Fibroblast of gingiva (primary cell): ENCODE measurements at regions not wholly inside any gene's neighbourhood (a gene's known extent, or its start where the extent isn't known, plus 50 kb on each side); places are given as distances from the start of the nearest gene placed in this dataset.

Experiments used
- DNase-seq: peaks from one replicate; pipeline ENCODE4 v3.0.0-alpha.2; 2011; ENCODE audit warnings: low read depth

DNA sequence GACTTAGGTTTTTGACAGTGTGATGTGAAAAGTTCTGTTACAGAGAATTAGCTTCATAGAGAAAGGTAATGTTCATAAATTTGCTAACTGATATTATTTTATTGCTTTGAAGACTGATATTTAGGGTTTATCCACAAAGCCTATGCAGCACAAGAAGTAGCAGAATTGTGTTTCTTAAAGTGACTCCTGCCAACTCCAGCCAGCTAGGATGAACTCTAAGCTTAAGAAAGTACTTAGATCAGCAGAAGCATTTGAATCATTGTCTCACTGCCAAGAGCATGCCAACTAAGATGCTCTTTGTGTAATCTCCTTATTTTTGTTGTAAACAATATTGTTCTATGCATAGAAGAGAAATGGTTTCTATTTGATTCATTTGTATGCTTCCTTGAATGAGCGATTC is 589.4 kb upstream of the ADGRL4 start:
- DNase-seq, result peak; percentile 52

DNA sequence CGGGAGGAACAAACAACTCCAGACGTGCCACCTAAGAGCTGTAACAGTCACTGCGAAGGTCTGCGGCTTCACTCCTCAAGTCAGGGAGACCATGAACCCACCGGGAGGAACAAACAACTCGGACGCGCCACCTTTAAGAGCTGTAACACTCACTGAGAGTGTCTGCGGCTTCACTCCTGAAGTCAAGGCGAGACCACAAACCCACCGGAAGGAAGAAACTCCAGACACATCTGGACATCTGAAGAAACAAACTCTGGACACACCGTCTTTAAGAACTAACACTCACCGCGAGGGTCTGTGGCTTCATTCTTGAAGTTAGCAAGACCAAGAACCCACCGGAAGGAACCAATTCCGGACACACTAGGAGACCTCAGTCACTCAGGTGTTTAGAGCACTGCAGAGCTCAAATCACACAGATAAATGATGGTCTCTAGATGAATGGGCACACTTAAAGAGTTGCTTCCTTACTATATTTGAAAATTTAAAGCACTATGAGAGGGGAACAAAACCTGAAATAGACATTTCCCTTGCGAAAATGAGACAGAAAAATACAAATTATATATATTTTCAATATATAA is 587.7 kb upstream of the ADGRL4 start:
- no peak for DNase-seq

- no peak for DNase-seq
Observed at GRCh38 chr1:79592707-79593106, 586.2 kb upstream of the ADGRL4 start.

GRCh38 chr1:79588719-79589118 is 582.2 kb upstream of the ADGRL4 start:
- no peak for DNase-seq

DNA sequence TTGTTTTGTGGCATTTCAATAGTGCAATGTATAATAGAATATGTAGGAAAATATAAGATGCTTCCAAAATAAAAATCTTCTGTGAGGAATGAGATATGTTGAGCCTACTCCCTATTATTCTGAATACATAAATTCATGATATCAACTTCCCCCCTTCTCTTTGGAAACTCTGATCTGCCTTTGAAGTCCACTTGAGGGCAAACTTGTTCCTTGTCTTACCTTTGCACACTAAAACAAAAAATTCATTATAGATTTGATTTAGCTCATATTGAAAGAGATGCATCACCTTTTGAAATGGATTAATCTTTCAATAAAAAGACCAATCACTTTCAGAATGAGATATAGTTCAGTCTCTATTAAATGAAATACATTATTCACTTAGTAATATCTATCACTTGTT is 580.7 kb upstream of the ADGRL4 start:
- DNase-seq, result no peak

DNA sequence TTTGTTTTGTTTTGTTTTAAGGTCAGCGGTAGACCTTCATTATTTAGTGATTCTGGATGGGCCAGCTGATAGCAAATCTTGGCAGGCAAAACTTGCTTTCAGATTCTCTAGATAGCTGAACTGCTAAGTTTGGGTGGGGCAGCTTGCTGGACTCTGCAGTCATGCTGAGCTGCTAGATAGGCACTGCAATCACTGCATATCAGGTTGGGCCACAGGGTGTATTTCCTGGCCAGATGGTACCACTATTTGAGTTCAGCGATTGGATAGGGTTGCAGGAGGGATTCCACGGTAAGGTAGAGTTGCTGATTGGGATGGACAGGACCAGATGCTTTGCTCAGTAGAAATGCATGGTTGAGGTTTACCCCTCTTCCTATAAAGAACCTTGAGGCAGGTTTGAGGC is 579.3 kb upstream of the ADGRL4 start:
- DNase-seq, result no peak

GRCh38 chr1:79575424-79575823 is 568.9 kb upstream of the ADGRL4 start:
- no peak for DNase-seq

GRCh38 chr1:79568411-79568810 is 561.9 kb upstream of the ADGRL4 start:
- peak; percentile 51 for DNase-seq

DNA sequence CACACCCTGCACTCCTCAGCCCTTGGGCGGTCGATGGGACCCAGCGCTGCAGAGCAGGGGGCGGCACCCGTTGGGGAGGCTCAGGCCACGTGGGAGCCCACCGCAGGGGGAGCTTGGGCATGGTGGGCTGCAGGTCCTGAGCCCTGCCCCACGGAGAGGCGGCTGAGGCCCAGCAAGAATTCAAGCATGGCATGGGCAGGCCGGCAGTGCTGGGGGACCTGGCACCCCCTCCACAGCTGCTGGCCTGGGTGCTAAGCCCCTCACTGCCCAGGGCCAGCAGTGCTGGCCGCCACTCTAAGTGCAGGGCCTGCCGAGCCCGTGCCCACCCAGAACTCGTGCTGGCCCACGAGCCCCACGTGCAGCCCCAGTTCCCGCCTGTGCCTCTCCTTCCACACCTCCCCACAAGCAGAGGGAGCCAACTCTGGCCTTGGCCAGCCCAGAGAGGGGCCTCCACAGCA is 555.0 kb upstream of the ADGRL4 start:
- DNase-seq, result no peak

DNA sequence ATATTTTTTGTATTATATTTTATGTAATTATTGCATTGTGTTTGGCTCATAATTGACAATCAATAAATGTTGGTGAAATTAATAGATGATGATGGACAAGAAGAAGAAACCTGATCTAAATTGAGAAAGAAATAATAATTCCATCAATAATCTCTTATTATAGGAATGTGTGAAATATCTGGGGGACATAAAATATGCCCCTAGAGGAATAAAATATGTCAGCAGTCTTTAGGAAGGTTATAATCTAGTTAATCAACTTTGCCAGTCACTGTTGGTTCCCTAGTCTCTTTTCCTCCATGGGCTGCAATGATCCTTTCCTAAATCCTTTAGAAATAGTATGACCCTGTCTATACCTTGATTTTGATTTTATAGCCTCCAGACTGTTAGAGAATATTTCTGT is 549.7 kb upstream of the ADGRL4 start:
- DNase-seq, result no peak

GRCh38 chr1:79554688-79555087 is 548.2 kb upstream of the ADGRL4 start:
- DNase-seq, result no peak

DNA sequence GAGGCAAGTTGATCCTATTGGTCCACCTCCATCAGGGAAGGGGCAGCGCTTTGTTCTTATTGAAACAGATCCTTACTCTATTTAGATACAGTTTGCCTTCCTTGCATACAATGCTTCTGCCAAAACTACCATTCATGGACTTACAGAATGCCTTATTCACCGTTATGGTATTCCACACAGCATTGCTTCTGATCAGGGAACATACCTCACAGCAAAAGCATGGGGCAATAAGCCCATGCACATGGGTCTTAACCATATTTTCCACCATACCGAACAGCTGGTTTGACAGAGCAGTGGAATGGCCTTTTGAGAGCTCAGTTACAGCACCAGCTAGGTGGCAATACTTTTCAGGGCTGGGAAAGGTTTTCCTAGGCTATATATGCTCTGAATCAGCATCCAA is 544.8 kb upstream of the ADGRL4 start:
- peak; percentile 26 for DNase-seq

DNA sequence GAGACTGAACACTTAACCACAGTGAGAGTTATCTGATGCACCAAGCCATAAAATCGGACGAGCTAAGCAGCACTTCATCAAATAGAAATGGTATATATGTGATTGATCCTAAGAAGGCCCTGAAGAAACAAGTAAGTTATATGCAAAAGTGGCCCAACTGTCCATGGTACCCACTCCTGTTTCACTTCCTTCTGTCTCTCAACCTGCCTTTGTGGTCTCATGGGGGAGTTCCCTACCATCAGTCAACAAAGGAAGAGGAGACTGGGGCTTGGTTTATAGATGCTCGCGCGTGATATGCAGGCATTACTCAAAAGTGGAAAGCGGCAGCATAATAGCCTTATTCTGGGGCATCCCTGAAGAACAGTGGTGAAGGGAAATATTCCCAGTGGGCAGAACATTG is 543.9 kb upstream of the ADGRL4 start:
- no peak for DNase-seq

DNA sequence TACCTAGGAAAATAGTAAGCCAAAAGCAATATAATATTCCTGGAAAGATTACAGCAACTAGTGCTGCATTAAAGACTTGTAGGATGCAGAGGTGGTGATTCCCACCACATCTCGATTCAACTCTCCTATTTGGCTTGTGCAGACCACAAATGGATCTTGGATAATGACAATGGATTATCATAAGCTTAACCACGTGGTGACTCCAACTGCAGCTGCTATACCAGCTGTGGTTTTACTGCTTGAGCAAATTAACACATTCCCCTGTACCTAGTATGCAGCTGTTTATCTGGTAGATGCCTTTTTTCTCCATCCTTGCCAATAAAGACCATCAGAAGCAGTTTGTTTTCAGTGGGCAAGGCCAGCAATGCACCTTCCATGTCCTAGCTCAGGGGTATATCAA is 542.7 kb upstream of the ADGRL4 start:
- no peak for DNase-seq

GRCh38 chr1:79547514-79547913 is 541.0 kb upstream of the ADGRL4 start:
- DNase-seq, result no peak

DNA sequence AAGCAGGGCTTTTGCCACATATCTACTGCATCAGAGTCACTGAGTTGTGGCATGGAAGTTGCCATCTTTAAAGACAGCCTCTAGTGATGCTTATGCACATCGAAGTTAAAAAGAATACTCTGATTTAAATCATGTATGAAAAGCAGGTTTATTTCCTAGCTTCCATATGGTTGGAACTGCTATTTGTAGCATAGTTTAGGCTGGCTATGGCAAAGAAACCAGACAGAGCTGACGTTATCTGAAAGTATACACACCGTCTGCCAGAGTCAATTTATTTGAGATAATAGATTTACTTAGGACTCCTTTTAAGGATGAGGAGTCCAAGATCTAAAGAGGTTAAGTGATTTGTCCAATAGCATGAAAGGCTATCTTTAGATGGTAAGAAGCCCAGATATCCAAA is 536.9 kb upstream of the ADGRL4 start:
- no peak for DNase-seq

DNA sequence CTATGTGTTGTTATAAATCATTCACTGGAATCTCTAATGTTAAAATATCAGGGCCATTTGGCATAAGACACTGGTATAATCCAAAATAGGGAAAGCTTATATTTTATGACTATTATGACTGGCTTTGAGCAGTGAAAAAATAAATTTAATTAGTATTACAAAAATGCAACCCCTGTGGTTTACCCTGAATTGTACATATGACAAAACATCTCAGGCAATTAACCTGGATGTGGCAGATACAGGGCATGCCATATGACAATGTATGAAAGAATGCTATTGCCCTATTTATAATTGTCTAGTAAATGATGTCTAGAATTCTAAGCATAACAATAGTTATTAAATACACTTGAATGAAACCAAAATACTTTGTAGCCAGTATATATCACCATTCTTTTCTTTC is 532.5 kb upstream of the ADGRL4 start:
- no peak for DNase-seq

DNA sequence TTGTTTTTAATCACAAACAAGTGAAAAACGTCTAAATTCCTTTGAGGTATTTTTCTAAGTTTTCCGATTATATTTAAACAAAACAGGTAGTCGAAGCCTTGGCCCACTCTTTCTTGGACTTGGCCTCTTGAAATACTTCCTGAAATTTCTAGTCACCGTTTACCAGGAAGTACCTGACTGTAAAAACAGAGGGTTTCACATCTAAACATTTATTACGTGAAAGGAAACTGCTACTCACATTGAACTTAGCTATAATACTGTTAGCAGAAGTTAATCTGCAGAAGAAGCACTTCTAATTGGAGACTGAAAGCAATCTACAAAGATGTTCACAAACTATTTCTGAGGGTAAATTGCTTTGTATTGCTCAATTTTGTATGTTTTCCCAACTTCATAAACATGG is 526.0 kb upstream of the ADGRL4 start:
- DNase-seq, result no peak

GRCh38 chr1:79531790-79532189 is 525.3 kb upstream of the ADGRL4 start:
- DNase-seq, result no peak

DNA sequence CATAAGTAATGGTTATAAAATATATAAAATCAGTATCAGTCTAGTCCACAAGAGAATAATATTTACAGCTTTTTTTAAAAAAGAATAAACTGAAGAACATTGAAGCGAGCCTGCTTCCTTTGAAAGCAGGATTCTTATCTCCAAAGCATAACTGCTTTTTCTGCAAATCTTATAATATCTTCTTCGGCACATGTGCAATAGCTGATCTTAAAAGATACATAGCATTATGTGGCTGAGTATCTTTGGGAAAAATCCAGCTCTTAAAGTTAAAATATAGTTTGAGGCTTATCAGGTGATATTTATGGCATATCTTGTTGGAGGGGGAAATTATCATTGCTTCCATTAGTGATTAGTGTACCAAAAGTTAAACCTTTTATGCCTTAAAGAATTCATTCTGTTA is 523.9 kb upstream of the ADGRL4 start:
- no peak for DNase-seq

- DNase-seq, result no peak
Observed at GRCh38 chr1:79530055-79530454, 523.5 kb upstream of the ADGRL4 start.

- no peak for DNase-seq
Observed at GRCh38 chr1:79524126-79524525, 517.6 kb upstream of the ADGRL4 start.

DNA sequence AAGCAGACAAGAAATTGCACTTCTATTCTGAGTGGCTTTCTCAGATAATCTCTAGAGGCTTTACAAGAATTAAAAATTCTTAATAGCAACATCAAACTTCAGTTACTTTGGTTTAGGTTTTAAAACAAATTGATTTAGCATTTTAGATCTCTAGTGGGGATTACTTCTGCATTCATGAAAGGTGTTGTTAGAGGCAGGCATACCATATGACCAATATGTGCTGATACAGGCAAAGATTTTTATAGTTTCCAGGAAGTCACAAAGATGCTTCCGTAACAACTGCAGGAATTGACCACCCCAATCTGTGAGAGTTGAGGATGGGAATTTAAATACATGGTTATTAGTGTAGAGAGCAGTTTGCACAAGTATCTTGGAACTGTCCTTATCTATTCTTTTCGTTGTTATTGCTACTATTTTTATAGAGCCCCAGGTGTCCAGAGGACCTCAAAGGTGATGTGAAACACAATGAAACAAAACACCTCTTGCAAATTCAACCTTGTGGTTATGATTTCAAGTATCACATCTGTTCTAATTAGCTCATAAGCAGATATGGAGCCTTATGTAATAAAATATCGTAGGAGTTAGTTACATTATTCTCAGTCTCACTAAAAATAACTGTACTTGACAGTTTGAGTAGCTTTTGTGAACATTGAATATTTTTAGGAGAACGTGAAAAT is 512.7 kb upstream of the ADGRL4 start:
- DNase-seq, result no peak
